GM23338 (cell line): ENCODE measurements at regions not wholly inside any gene's neighbourhood (a gene's known extent, or its start where the extent isn't known, plus 50 kb on each side); places are given as distances from the start of the nearest gene placed in this dataset.

Experiments
- ATAC-seq: fragments of 200-7000 bp; cut with Tn5 transposase; 3 replicates; pipeline ENCODE4 v1.9.1; 2020
- DNase-seq: peaks from one replicate; pipeline ENCODE4 v3.0.0-alpha.2; 2015; ENCODE audit warnings: low spot score
- H2AFZ ChIP-seq: fragments of 200-600 bp; sonication (generic); 2 replicates; pipeline ENCODE4 v1.8.0; 2016; ENCODE audit warnings: antibody characterized with exemption, mild to moderate bottlenecking, moderate library complexity
- H3F3A ChIP-seq: fragments of 200-600 bp; sonication (generic); replicated peaks from 2 replicates; pipeline ENCODE4 v1.8.0; 2017; ENCODE audit warnings: antibody characterized with exemption, mixed run types, low read depth
- H3K27ac ChIP-seq: fragments of 200-600 bp; sonication (generic); 2 replicates; pipeline ENCODE4 v1.6.1; 2016; ENCODE audit warnings: low read depth
- H3K27me3 ChIP-seq: fragments of 200-600 bp; sonication (generic); 2 replicates; pipeline ENCODE4 v1.8.0; 2016; ENCODE audit warnings: mild to moderate bottlenecking, mixed run types, moderate library complexity; ENCODE audit not compliant: insufficient read depth
- H3K36me3 ChIP-seq: fragments of 200-600 bp; sonication (generic); 2 replicates; pipeline ENCODE4 v1.8.0; 2016; ENCODE audit warnings: mild to moderate bottlenecking; ENCODE audit not compliant: insufficient read depth
- H3K4me1 ChIP-seq: fragments of 200-600 bp; sonication (generic); 2 replicates; pipeline ENCODE4 v1.8.0; 2016; ENCODE audit warnings: mild to moderate bottlenecking, moderate library complexity; ENCODE audit not compliant: insufficient read depth
- H3K4me2 ChIP-seq: fragments of 200-600 bp; sonication (generic); 2 replicates; pipeline ENCODE4 v1.7.1; 2017; ENCODE audit warnings: mixed run types
- H3K4me3 ChIP-seq: fragments of 200-600 bp; sonication (generic); 2 replicates; pipeline ENCODE4 v1.6.1; 2016; ENCODE audit warnings: mixed run types
- H3K79me2 ChIP-seq: fragments of 200-600 bp; sonication (generic); replicated peaks from 2 replicates; pipeline ENCODE4 v1.8.0; 2017; ENCODE audit warnings: mild to moderate bottlenecking; ENCODE audit not compliant: insufficient read depth
- H3K9me2 ChIP-seq: fragments of 200-600 bp; sonication (generic); 2 replicates; pipeline ENCODE4 v1.8.0; 2017; ENCODE audit not compliant: insufficient read depth
- H4K20me1 ChIP-seq: fragments of 200-600 bp; sonication (generic); replicated peaks from 2 replicates; pipeline ENCODE4 v1.8.0; 2017; ENCODE audit warnings: mild to moderate bottlenecking; ENCODE audit not compliant: insufficient read depth
- H3K27ac Mint-ChIP-seq: 2 replicates; pipeline ENCODE4 v1.8.0; 2020; ENCODE audit warnings: inconsistent platforms, mild to moderate bottlenecking, moderate library complexity, mixed read lengths
- H3K27me3 Mint-ChIP-seq: 3 replicates; pipeline ENCODE4 v1.8.0; 2022; ENCODE audit warnings: low read depth, mild to moderate bottlenecking, moderate library complexity, mixed read lengths, inconsistent platforms; ENCODE audit not compliant: insufficient read depth, poor library complexity
- H3K36me3 Mint-ChIP-seq: 3 replicates; pipeline ENCODE4 v1.8.0; 2021; ENCODE audit warnings: low read depth, mild to moderate bottlenecking, inconsistent platforms, moderate library complexity, mixed read lengths
- H3K4me1 Mint-ChIP-seq: 3 replicates; pipeline ENCODE4 v1.8.0; 2020; ENCODE audit warnings: mild to moderate bottlenecking, inconsistent platforms, mixed read lengths
- H3K4me3 Mint-ChIP-seq: 3 replicates; pipeline ENCODE4 v1.8.0; 2021; ENCODE audit warnings: moderate library complexity, mild to moderate bottlenecking, inconsistent platforms, mixed read lengths
- H3K9me3 Mint-ChIP-seq: 3 replicates; pipeline ENCODE4 v1.8.0; 2020; ENCODE audit warnings: moderate library complexity, mild to moderate bottlenecking, inconsistent platforms, mixed read lengths
- CREB1 ChIP-seq: fragments of 250-450 bp; sonication (Bioruptor Pico); IDR thresholded peaks from 2 replicates; pipeline ENCODE4 v1.5.0; 2020; ENCODE audit warnings: low read depth, mild to moderate bottlenecking, moderate library complexity
- ETS1 ChIP-seq: IDR thresholded peaks from 2 replicates; pipeline ENCODE4 v1.6.1; 2016; ENCODE audit warnings: antibody characterized with exemption
- EZH2 ChIP-seq: fragments of 200-600 bp; sonication (generic); IDR thresholded peaks from one replicate; pipeline ENCODE4 v1.8.0; 2017; ENCODE audit warnings: antibody characterized with exemption, mild to moderate bottlenecking, low read depth; ENCODE audit not compliant: unreplicated experiment
- EZH2phosphoT487 ChIP-seq: fragments of 200-600 bp; sonication (generic); IDR thresholded peaks from one replicate; pipeline ENCODE4 v1.8.1; 2018; ENCODE audit warnings: antibody characterized with exemption; ENCODE audit not compliant: unreplicated experiment
- JUNB ChIP-seq: IDR thresholded peaks from one replicate; pipeline ENCODE4 v1.6.1; 2016; ENCODE audit warnings: antibody characterized with exemption; ENCODE audit not compliant: unreplicated experiment
- NANOG ChIP-seq: IDR thresholded peaks from 2 replicates; pipeline ENCODE4 v1.6.1; 2016; ENCODE audit warnings: antibody characterized with exemption, borderline replicate concordance
- POLR2AphosphoS5 ChIP-seq: IDR thresholded peaks from 2 replicates; pipeline ENCODE4 v1.6.1; 2016; ENCODE audit warnings: antibody characterized with exemption, low read depth
- REST ChIP-seq: IDR thresholded peaks from one replicate; pipeline ENCODE4 v1.6.1; 2018; ENCODE audit warnings: antibody characterized with exemption; ENCODE audit not compliant: unreplicated experiment
- STAT1 ChIP-seq: IDR thresholded peaks from one replicate; pipeline ENCODE4 v1.6.1; 2016; ENCODE audit warnings: antibody characterized with exemption; ENCODE audit not compliant: unreplicated experiment
- ZNF114 ChIP-seq: fragments of 250-450 bp; sonication (Bioruptor Pico); IDR thresholded peaks from 2 replicates; pipeline ENCODE4 v1.5.0; 2020; ENCODE audit warnings: mild to moderate bottlenecking, moderate library complexity
- ZNF331 ChIP-seq: fragments of 250-450 bp; sonication (Bioruptor Pico); IDR thresholded peaks from 2 replicates; pipeline ENCODE4 v1.5.0; 2020; ENCODE audit warnings: low read depth, mild to moderate bottlenecking, moderate library complexity
- ZNF462 ChIP-seq: fragments of 250-450 bp; sonication (Bioruptor Pico); IDR thresholded peaks from 2 replicates; pipeline ENCODE4 v1.5.0; 2020; ENCODE audit warnings: mild to moderate bottlenecking, moderate library complexity
- TF ChIP-seq, protein P1 (sequence below), 2 experiments: fragments of 200-600 bp in 1 of 2; sonication (generic) in 1 of 2; conservative IDR thresholded peaks; 2 replicates each; pipeline versions ENCODE4 v1.5.1 to v1.6.1; 2016 to 2017; ENCODE audit warnings: antibody characterized with exemption in 2 of 2, low read depth in 2 of 2, mild to moderate bottlenecking in 2 of 2, moderate library complexity in 1 of 2

GRCh38 chr7:106430535-106431455 is 146.0 kb upstream of the NAMPT start:
- no peaks in the 10 kb centered on the region for H3K4me1 ChIP-seq
- H3K36me3 Mint-ChIP-seq = no peaks in the 10 kb centered on the region
- no peak overlapping the region for H2AFZ ChIP-seq
- no peaks in the 10 kb centered on the region for H3K27me3 ChIP-seq
- peaks cover 5% of the 10 kb centered on the region for H3K27me3 Mint-ChIP-seq
- H3K27ac Mint-ChIP-seq = no peak overlapping the region; the same call in 1 of the 2 replicates
- no peaks in the 10 kb centered on the region for H3K36me3 ChIP-seq
- H3K79me2 ChIP-seq = no peaks in the 10 kb centered on the region
- no peaks in the 10 kb centered on the region for H3K4me1 Mint-ChIP-seq
- no peak overlapping the region for H3K4me3 Mint-ChIP-seq
- H3K9me3 Mint-ChIP-seq = no peaks in the 10 kb centered on the region
- H4K20me1 ChIP-seq = no peaks in the 10 kb centered on the region
- ATAC-seq (no peak), DNase-seq (no peak)
- no peak overlapping the region for H3K27ac ChIP-seq
- H3K4me2 ChIP-seq = no peak overlapping the region
- H3F3A ChIP-seq = no peaks in the 10 kb centered on the region
- no peaks in the 10 kb centered on the region for H3K9me2 ChIP-seq
- TF ChIP-seq REST (no peak), POLR2AphosphoS5 (no peak), EZH2 (no peak), ZNF462 (no peak), STAT1 (no peak), ZNF331 (no peak), CREB1 (CRISPR knock-in tag) (no peak), ETS1 (no peak), EZH2phosphoT487 (no peak), ZNF114 (no peak), NANOG (no peak), JUNB (no peak)
- TF ChIP-seq, protein P1, sequence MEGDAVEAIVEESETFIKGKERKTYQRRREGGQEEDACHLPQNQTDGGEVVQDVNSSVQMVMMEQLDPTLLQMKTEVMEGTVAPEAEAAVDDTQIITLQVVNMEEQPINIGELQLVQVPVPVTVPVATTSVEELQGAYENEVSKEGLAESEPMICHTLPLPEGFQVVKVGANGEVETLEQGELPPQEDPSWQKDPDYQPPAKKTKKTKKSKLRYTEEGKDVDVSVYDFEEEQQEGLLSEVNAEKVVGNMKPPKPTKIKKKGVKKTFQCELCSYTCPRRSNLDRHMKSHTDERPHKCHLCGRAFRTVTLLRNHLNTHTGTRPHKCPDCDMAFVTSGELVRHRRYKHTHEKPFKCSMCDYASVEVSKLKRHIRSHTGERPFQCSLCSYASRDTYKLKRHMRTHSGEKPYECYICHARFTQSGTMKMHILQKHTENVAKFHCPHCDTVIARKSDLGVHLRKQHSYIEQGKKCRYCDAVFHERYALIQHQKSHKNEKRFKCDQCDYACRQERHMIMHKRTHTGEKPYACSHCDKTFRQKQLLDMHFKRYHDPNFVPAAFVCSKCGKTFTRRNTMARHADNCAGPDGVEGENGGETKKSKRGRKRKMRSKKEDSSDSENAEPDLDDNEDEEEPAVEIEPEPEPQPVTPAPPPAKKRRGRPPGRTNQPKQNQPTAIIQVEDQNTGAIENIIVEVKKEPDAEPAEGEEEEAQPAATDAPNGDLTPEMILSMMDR (conservative IDR thresholded peaks at IDR 0.05; ENCODE audit: low read depth in 2 of 2) = no peak
- no peak overlapping the region for H3K4me3 ChIP-seq
